ENCODE measurements at regions not wholly inside any gene's neighbourhood (a gene's known extent, or its start where the extent isn't known, plus 50 kb on each side); places are given as distances from the start of the nearest gene placed in this dataset.

DNA sequence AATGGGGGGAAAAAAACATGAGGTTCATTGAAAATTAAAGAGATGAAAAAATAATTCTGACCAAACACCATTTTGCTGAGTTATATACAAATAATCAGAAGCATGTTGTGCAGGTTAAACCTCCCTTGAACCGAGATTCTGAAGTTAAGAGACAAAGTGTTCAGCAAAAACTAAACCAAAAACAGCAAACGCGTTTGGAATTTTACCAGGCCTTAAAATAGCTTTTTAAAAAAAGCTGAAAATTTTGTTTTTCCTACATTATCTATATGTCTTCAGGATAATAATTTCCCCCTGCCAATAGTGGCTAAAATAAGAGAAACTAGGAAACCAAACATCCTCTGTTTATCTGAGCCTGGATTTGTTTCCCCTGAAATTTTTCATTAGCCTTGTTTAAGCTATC, 191.7 kb upstream of the DAPK1 start:
- Histone ChIP-seq H3K27me3 (no peaks in the 10 kb centered on the region), H3K4me3 (no peak overlapping the region), H3K9me3 (no peaks in the 10 kb centered on the region), H3K4me1 (no peaks in the 10 kb centered on the region), H3K36me3 (ENCODE audit: low read depth, missing control alignments) (no peaks in the 10 kb centered on the region), H3K27ac (no peak overlapping the region)
- no peak for DNase-seq
- 74 to 85% methylated on average over 3 of the region's 3 CpGs for WGBS, 2 donors
- intact Hi-C loops (cut with DNase I; ENCODE audit: low total_unique reads): no loop called here
- TF ChIP-seq CTCF (IDR thresholded peaks at IDR 0.05) (no peak), POLR2A (IDR thresholded peaks at IDR 0.05) (no peak)

DNA sequence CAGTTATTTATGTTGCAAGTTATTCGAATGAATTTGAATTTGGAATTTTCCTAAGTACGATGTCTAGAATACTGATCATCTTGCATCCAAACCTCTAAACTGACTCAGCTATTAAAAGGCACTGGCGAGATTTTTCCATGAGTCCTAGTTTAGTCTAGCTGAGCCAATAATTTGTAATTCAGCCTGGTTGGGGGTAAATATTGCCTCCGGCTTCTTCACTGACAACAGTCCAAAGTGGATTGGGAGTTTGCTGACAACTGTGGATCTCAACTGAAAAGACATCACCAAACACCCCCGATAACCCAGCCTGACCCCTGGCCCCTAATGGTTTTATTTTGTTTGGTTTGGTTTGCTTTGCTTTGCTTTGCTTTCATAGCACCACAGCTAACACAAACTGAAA, 189.8 kb upstream of the DAPK1 start:
- Histone ChIP-seq H3K27ac (no peak overlapping the region), H3K4me3 (no peak overlapping the region), H3K36me3 (ENCODE audit: low read depth, missing control alignments) (no peaks in the 10 kb centered on the region), H3K4me1 (no peaks in the 10 kb centered on the region), H3K27me3 (no peaks in the 10 kb centered on the region), H3K9me3 (no peaks in the 10 kb centered on the region)
- TF ChIP-seq POLR2A (IDR thresholded peaks at IDR 0.05) (no peak), CTCF (IDR thresholded peaks at IDR 0.05) (no peak)
- DNase-seq: no peak
- intact Hi-C loops (cut with DNase I; ENCODE audit: low total_unique reads): no loop called here
- 76 to 86% methylated on average over 5 of the region's 5 CpGs for WGBS, 2 donors

DNA sequence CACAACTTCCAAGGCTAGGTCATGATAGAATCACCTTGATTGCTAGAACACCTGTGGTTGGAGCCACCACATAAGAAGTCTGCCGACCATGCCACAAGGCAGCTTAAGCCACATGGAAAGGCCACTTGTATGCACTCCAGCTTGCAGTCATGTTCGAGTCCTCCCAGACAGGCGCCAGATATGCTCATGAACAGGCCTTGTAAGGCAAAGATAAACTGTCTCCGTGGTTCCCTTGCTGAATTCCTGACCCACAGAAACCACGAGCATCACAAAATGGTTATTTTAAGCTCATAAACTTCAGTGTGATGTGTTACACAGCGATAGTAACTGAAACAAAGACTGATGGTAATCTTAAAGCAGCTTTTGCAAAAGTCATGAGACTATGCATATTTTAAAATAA, 188.4 kb upstream of the DAPK1 start:
- Histone ChIP-seq H3K4me3 (no peak overlapping the region), H3K36me3 (ENCODE audit: low read depth, missing control alignments) (no peaks in the 10 kb centered on the region), H3K9me3 (no peaks in the 10 kb centered on the region), H3K27ac (no peak overlapping the region), H3K4me1 (no peaks in the 10 kb centered on the region), H3K27me3 (no peaks in the 10 kb centered on the region)
- intact Hi-C loops (cut with DNase I; ENCODE audit: low total_unique reads): no loop called here
- DNase-seq: no peak
- no peak for TF ChIP-seq POLR2A (IDR thresholded peaks at IDR 0.05)
- TF ChIP-seq CTCF (IDR thresholded peaks at IDR 0.05): no peak
- 74 to 78% methylated on average over 6 of the region's 6 CpGs for WGBS, 2 donors

GRCh38 chr9:87310827-87311523, 186.7 kb upstream of the DAPK1 start:
- no peak overlapping the region for H3K4me3 ChIP-seq
- H3K36me3 ChIP-seq (ENCODE audit: low read depth, missing control alignments): no peaks in the 10 kb centered on the region
- no peak overlapping the region for H3K27ac ChIP-seq
- 86 to 88% methylated on average over 4 of the region's 4 CpGs for WGBS, 2 donors
- H3K4me1 ChIP-seq: no peaks in the 10 kb centered on the region
- TF ChIP-seq CTCF (IDR thresholded peaks at IDR 0.05): no peak
- TF ChIP-seq POLR2A (IDR thresholded peaks at IDR 0.05): no peak
- no peaks in the 10 kb centered on the region for H3K9me3 ChIP-seq
- intact Hi-C loops (cut with DNase I; ENCODE audit: low total_unique reads): no loop called here
- H3K27me3 ChIP-seq: no peaks in the 10 kb centered on the region
- no peak for DNase-seq

GRCh38 chr9:87319656-87320055, 178.0 kb upstream of the DAPK1 start:
- no peak for TF ChIP-seq POLR2A (IDR thresholded peaks at IDR 0.05)
- TF ChIP-seq CTCF (IDR thresholded peaks at IDR 0.05): no peak
- intact Hi-C loops (cut with DNase I; ENCODE audit: low total_unique reads): loop anchor here (10.0 kb wide), 1 partner anchor 835 kb away; no protein-coding TSS in a partner anchor
- no peak for DNase-seq
- Histone ChIP-seq H3K9me3 (no peaks in the 10 kb centered on the region), H3K27me3 (no peaks in the 10 kb centered on the region), H3K4me1 (no peaks in the 10 kb centered on the region), H3K4me3 (no peak overlapping the region), H3K27ac (no peak overlapping the region), H3K36me3 (ENCODE audit: low read depth, missing control alignments) (no peaks in the 10 kb centered on the region)

Measured in testis (tissue), 2 donors.